Astrocyte (in vitro differentiated cells and primary cell): ENCODE measurements at regions not wholly inside any gene's neighbourhood (a gene's known extent, or its start where the extent isn't known, plus 50 kb on each side); places are given as distances from the start of the nearest gene placed in this dataset.

Experiments used
- DNase-seq: peaks from one replicate; pipeline ENCODE4 v3.0.0-alpha.2; 2010; ENCODE audit warnings: low read depth
- FAIRE-seq: peaks from 2 replicates; lab custom pipeline; 2011; peaks lifted over from hg19 to GRCh38; lab: Jason Lieb, UNC
- H2AFZ ChIP-seq: 2 replicates; pipeline ENCODE4 v1.6.0; 2012; ENCODE audit warnings: low read depth, low read length, inconsistent platforms
- H3K27ac ChIP-seq: 2 replicates; pipeline ENCODE4 v1.5.1; 2011; ENCODE audit warnings: low read depth, low read length, inconsistent platforms
- H3K27me3 ChIP-seq: 2 replicates; pipeline ENCODE4 v1.6.0; 2011; ENCODE audit warnings: low read length, inconsistent platforms; ENCODE audit not compliant: insufficient read depth
- H3K36me3 ChIP-seq: 2 replicates; pipeline ENCODE4 v1.5.1; 2011; ENCODE audit warnings: low read length, inconsistent platforms; ENCODE audit not compliant: insufficient read depth
- H3K4me1 ChIP-seq: 2 replicates; pipeline ENCODE4 v1.5.1; 2011; ENCODE audit warnings: low read length, inconsistent platforms; ENCODE audit not compliant: insufficient read depth
- H3K4me2 ChIP-seq: 2 replicates; pipeline ENCODE4 v1.6.0; 2012; ENCODE audit warnings: low read length, inconsistent platforms
- H3K4me3 ChIP-seq: 2 replicates; pipeline ENCODE4 v1.5.1; 2011; ENCODE audit warnings: low read depth, mild to moderate bottlenecking, low read length, inconsistent platforms; ENCODE audit not compliant: insufficient read depth
- H3K79me2 ChIP-seq: 2 replicates; pipeline ENCODE4 v1.6.0; 2012; ENCODE audit warnings: mild to moderate bottlenecking, low read length, inconsistent platforms; ENCODE audit not compliant: insufficient read depth
- H3K9ac ChIP-seq: 2 replicates; pipeline ENCODE4 v1.6.0; 2012; ENCODE audit warnings: mild to moderate bottlenecking, low read length, inconsistent platforms
- H3K9me3 ChIP-seq: 2 replicates; pipeline ENCODE4 v1.5.1; 2012; ENCODE audit warnings: low read depth, mild to moderate bottlenecking, low read length, inconsistent platforms; ENCODE audit not compliant: insufficient read depth
- H4K20me1 ChIP-seq: 2 replicates; pipeline ENCODE4 v1.6.0; 2012; ENCODE audit warnings: low read length, inconsistent platforms; ENCODE audit not compliant: insufficient read depth
- H3K27ac Mint-ChIP-seq: one replicate; pipeline ENCODE4 v1.8.0; 2021; ENCODE audit warnings: mild to moderate bottlenecking, mixed read lengths; ENCODE audit not compliant: unreplicated experiment
- H3K27me3 Mint-ChIP-seq: one replicate; pipeline ENCODE4 v1.8.0; 2021; ENCODE audit warnings: low read depth, mixed read lengths; ENCODE audit not compliant: unreplicated experiment
- H3K36me3 Mint-ChIP-seq: one replicate; pipeline ENCODE4 v1.8.0; 2021; ENCODE audit warnings: low read depth, mixed read lengths; ENCODE audit not compliant: unreplicated experiment
- H3K4me1 Mint-ChIP-seq: one replicate; pipeline ENCODE4 v1.8.0; 2021; ENCODE audit warnings: low read depth, mixed read lengths; ENCODE audit not compliant: unreplicated experiment
- H3K4me3 Mint-ChIP-seq: one replicate; pipeline ENCODE4 v1.8.0; 2021; ENCODE audit warnings: mild to moderate bottlenecking, moderate library complexity, mixed read lengths; ENCODE audit not compliant: unreplicated experiment
- H3K9me3 Mint-ChIP-seq: one replicate; pipeline ENCODE4 v1.8.0; 2021; ENCODE audit warnings: mild to moderate bottlenecking, mixed read lengths; ENCODE audit not compliant: unreplicated experiment
- CTCF ChIP-seq: IDR thresholded peaks from 2 replicates; pipeline ENCODE4 v1.5.1; 2011; ENCODE audit warnings: low read depth, mild to moderate bottlenecking, inconsistent platforms, low read length, moderate library complexity; ENCODE audit not compliant: insufficient read depth
- EZH2 ChIP-seq: IDR thresholded peaks from 2 replicates; pipeline ENCODE4 v1.6.1; 2012; ENCODE audit warnings: mild to moderate bottlenecking, low read length, inconsistent platforms; ENCODE audit not compliant: insufficient read depth

- Histone ChIP-seq H3K9ac (no peak overlapping the region), H3K36me3 (no peaks in the 10 kb centered on the region), H4K20me1 (no peaks in the 10 kb centered on the region), H3K27me3 (no peaks in the 10 kb centered on the region), H2AFZ (no peak overlapping the region), H3K4me2 (no peak overlapping the region), H3K79me2 (no peaks in the 10 kb centered on the region), H3K27ac (no peak overlapping the region), H3K4me1 (peaks cover 17% of the 10 kb centered on the region), H3K9me3 (no peaks in the 10 kb centered on the region), H3K4me3 (no peak overlapping the region)
- Mint-ChIP-seq H3K27me3 (no peaks in the 10 kb centered on the region), H3K4me3 (no peak overlapping the region), H3K4me1 (peaks cover 20% of the 10 kb centered on the region), H3K9me3 (no peaks in the 10 kb centered on the region), H3K27ac (no peak overlapping the region), H3K36me3 (no peaks in the 10 kb centered on the region)
- DNase-seq = no peak
- FAIRE-seq = no peak
- TF ChIP-seq CTCF (no peak), EZH2 (no peak)
These were observed 59.3 kb upstream of the FBXO28 start for GRCh38 chr1:224054611-224055010.

GRCh38 chr1:224054012-224054411 lies 59.9 kb upstream of the FBXO28 start:
- Mint-ChIP-seq H3K9me3 (no peaks in the 10 kb centered on the region), H3K27me3 (no peaks in the 10 kb centered on the region), H3K4me1 (peaks cover 20% of the 10 kb centered on the region), H3K4me3 (no peak overlapping the region), H3K27ac (peak overlapping the region; percentile 77), H3K36me3 (no peaks in the 10 kb centered on the region)
- Histone ChIP-seq H3K4me3 (no peak overlapping the region), H3K36me3 (no peaks in the 10 kb centered on the region), H3K4me1 (peaks cover 17% of the 10 kb centered on the region), H2AFZ (no peak overlapping the region), H3K9me3 (no peaks in the 10 kb centered on the region), H3K9ac (no peak overlapping the region), H3K4me2 (no peak overlapping the region), H4K20me1 (no peaks in the 10 kb centered on the region), H3K27ac (no peak overlapping the region), H3K79me2 (no peaks in the 10 kb centered on the region), H3K27me3 (no peaks in the 10 kb centered on the region)
- TF ChIP-seq CTCF (no peak), EZH2 (no peak)
- FAIRE-seq = no peak
- DNase-seq = no peak

GRCh38 chr1:224053456-224053855 lies 60.5 kb upstream of the FBXO28 start:
- Histone ChIP-seq H3K36me3 (no peaks in the 10 kb centered on the region), H3K27me3 (no peaks in the 10 kb centered on the region), H4K20me1 (no peaks in the 10 kb centered on the region), H3K9ac (no peak overlapping the region), H3K4me1 (peaks cover 14% of the 10 kb centered on the region), H2AFZ (no peak overlapping the region), H3K4me3 (no peak overlapping the region), H3K79me2 (no peaks in the 10 kb centered on the region), H3K27ac (no peak overlapping the region), H3K4me2 (no peak overlapping the region), H3K9me3 (no peaks in the 10 kb centered on the region)
- no peaks in the 10 kb centered on the region for H3K27me3 Mint-ChIP-seq
- no peaks in the 10 kb centered on the region for H3K9me3 Mint-ChIP-seq
- peaks cover 20% of the 10 kb centered on the region for H3K4me1 Mint-ChIP-seq
- no peak overlapping the region for H3K27ac Mint-ChIP-seq
- H3K4me3 Mint-ChIP-seq = no peak overlapping the region
- DNase-seq (no peak), FAIRE-seq (no peak)
- TF ChIP-seq EZH2 = no peak
- no peak for TF ChIP-seq CTCF
- no peaks in the 10 kb centered on the region for H3K36me3 Mint-ChIP-seq
